ENCODE measurements at regions not wholly inside any gene's neighbourhood (a gene's known extent, or its start where the extent isn't known, plus 50 kb on each side); places are given as distances from the start of the nearest gene placed in this dataset.
"Not testable (repeated sequence)": the region's sequence is repeated elsewhere in the genome, so short reads cannot be mapped to it uniquely, and the experiment has no call there.

DNA sequence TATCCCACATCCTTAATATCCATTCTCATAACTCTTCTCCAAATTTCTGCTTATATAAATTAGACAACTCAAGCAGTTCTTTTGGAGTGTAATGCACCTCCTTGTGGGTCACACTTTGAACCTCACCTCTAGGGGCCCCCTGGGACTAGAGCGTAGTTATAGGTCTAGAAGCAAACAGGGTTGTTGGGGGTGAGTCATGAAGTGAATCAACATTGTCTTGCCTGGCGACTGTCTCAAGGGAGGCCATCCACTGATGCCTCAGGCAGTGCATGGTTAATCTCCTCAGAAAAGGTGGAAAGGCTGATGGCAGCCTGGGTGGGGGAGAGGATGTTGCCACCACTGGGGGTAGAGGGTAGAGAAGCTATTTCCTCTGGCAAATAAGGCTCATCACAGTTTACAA is 129.1 kb downstream of the TNFRSF21 start:
- Histone ChIP-seq H3K36me3 (ENCODE audit: control insufficient read depth, insufficient read depth, low read length) (no peaks in the 10 kb centered on the region), H3K27me3 (ENCODE audit: control insufficient read depth, insufficient read depth, low read length) (no peaks in the 10 kb centered on the region), H3K27ac (ENCODE audit: low read depth, low read length) (no peak overlapping the region), H3K4me1 (ENCODE audit: control insufficient read depth, insufficient read depth, low read length) (peaks cover 6% of the 10 kb centered on the region), H3K9me3 (ENCODE audit: control insufficient read depth, insufficient read depth, low read depth, low read length) (peaks cover 4% of the 10 kb centered on the region; the same call in 1 of the 2 replicates), H3K4me3 (ENCODE audit: low read depth, low read length) (no peak overlapping the region), H3K9ac (ENCODE audit: low read length) (no peak overlapping the region)

DNA sequence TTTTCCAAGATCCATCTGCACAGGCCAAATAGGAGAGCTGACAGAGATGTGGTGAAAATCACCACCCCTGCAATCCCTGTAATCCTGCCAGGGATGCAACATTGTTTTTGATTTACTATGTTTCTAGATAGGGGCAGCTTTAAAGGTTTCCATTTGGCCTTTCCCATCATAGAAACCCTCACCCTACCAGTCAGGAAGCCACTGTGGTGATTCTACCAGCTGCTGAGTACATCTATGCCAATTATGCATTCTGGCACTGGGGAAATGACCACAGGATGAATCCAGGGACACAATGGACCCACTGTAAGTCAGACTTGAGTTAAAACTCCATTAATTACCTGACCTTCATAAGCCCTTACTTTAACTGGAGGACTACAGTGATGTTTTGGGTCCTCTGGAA is 130.4 kb downstream of the TNFRSF21 start:
- peaks cover 6% of the 10 kb centered on the region for H3K4me1 ChIP-seq (ENCODE audit: control insufficient read depth, insufficient read depth, low read length)
- H3K27ac ChIP-seq (ENCODE audit: low read depth, low read length) = no peak overlapping the region
- H3K36me3 ChIP-seq (ENCODE audit: control insufficient read depth, insufficient read depth, low read length) = no peaks in the 10 kb centered on the region
- no peak overlapping the region for H3K9ac ChIP-seq (ENCODE audit: low read length)
- peaks cover 4% of the 10 kb centered on the region; the same call in 1 of the 2 replicates for H3K9me3 ChIP-seq (ENCODE audit: control insufficient read depth, insufficient read depth, low read depth, low read length)
- no peak overlapping the region for H3K4me3 ChIP-seq (ENCODE audit: low read depth, low read length)
- no peaks in the 10 kb centered on the region for H3K27me3 ChIP-seq (ENCODE audit: control insufficient read depth, insufficient read depth, low read length)

DNA sequence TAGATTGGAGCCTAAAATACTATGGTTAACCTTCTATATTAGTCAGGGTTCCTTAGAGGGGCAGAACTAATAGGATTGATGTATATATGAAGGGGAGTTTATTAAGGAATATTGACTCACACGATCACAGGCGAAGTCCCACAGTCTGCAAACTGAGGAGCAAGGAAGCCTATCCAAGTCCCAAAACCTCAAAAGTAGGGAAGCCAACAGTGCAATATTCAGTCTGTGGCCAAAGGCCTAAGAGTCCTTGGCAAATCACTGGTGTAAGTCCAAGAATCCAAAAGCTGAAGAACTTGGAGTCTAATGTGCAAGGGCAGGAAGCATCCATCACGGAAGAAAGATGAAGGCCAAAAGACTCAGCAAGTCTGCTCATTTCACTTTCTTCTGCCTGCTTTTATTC is 133.5 kb upstream of the ADGRF1 start:
- 0 out of 2 replicates have a peak, but pooled peaks cover under 1% of the 10 kb centered on the region for H3K4me1 ChIP-seq (ENCODE audit: control insufficient read depth, insufficient read depth, low read length)
- H3K27me3 ChIP-seq (ENCODE audit: control insufficient read depth, insufficient read depth, low read length) = no peaks in the 10 kb centered on the region
- H3K36me3 ChIP-seq (ENCODE audit: control insufficient read depth, insufficient read depth, low read length) = no peaks in the 10 kb centered on the region
- no peak overlapping the region for H3K4me3 ChIP-seq (ENCODE audit: low read depth, low read length)
- H3K9me3 ChIP-seq (ENCODE audit: control insufficient read depth, insufficient read depth, low read depth, low read length) = no peaks in the 10 kb centered on the region
- no peak overlapping the region for H3K27ac ChIP-seq (ENCODE audit: low read depth, low read length)
- no peak overlapping the region for H3K9ac ChIP-seq (ENCODE audit: low read length)

GRCh38 chr6:47174502-47175023 is 132.4 kb upstream of the ADGRF1 start:
- H3K36me3 ChIP-seq (ENCODE audit: control insufficient read depth, insufficient read depth, low read length) = no peaks in the 10 kb centered on the region
- no peak overlapping the region for H3K9ac ChIP-seq (ENCODE audit: low read length)
- H3K27ac ChIP-seq (ENCODE audit: low read depth, low read length) = no peak overlapping the region
- no peak overlapping the region for H3K4me3 ChIP-seq (ENCODE audit: low read depth, low read length)
- H3K9me3 ChIP-seq (ENCODE audit: control insufficient read depth, insufficient read depth, low read depth, low read length) = no peaks in the 10 kb centered on the region
- H3K4me1 ChIP-seq (ENCODE audit: control insufficient read depth, insufficient read depth, low read length) = no peaks in the 10 kb centered on the region
- H3K27me3 ChIP-seq (ENCODE audit: control insufficient read depth, insufficient read depth, low read length) = no peaks in the 10 kb centered on the region

DNA sequence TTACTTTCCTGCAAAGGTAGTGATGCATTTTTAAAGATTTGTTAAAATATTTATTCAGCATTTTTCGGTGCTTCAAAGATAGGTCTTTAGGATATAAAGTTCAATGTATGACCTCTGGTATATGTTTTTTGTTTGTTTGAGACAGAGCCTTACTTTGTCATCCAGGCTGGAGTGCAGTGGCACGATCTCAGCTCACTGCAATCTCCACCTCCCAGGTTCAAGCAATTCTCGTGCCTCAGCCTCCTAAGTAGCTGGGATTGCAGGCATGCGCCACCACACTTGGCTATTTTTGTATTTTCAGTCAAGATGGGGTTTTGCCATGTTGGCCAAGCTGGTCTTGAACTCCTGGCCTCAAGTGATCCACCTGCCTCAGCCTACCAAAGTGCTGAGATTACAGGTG is 131.9 kb upstream of the ADGRF1 start:
- H3K9me3 ChIP-seq (ENCODE audit: control insufficient read depth, insufficient read depth, low read depth, low read length); H3K36me3 ChIP-seq (ENCODE audit: control insufficient read depth, insufficient read depth, low read length); H3K27me3 ChIP-seq (ENCODE audit: control insufficient read depth, insufficient read depth, low read length); H3K9ac ChIP-seq (ENCODE audit: low read length); H3K27ac ChIP-seq (ENCODE audit: low read depth, low read length); H3K4me1 ChIP-seq (ENCODE audit: control insufficient read depth, insufficient read depth, low read length); H3K4me3 ChIP-seq (ENCODE audit: low read depth, low read length): not testable (repeated sequence)

- not testable (repeated sequence) for H3K9ac ChIP-seq (ENCODE audit: low read length); H3K27me3 ChIP-seq (ENCODE audit: control insufficient read depth, insufficient read depth, low read length); H3K36me3 ChIP-seq (ENCODE audit: control insufficient read depth, insufficient read depth, low read length); H3K27ac ChIP-seq (ENCODE audit: low read depth, low read length); H3K4me1 ChIP-seq (ENCODE audit: control insufficient read depth, insufficient read depth, low read length); H3K9me3 ChIP-seq (ENCODE audit: control insufficient read depth, insufficient read depth, low read depth, low read length); H3K4me3 ChIP-seq (ENCODE audit: low read depth, low read length)
Measured at GRCh38 chr6:47173145-47173544, 131.0 kb upstream of the ADGRF1 start.

DNA sequence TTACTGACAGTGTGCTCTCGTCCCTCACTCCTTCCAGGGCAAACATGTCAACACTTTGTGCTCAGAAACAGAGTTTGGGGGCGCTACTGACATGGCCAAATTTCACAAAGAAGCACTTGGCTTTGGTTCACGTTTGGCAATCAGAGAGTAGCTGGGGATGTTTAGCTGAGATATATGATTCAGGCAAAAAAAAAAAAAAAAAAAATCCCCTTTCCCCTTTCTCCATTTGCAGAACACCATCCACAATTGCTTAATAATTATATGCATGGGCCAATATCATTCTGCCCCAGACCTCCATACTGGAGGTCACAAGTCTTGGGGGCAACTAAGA is 128.4 kb upstream of the ADGRF1 start:
- H3K4me3 ChIP-seq (ENCODE audit: low read depth, low read length) = no peak overlapping the region
- no peak overlapping the region for H3K27ac ChIP-seq (ENCODE audit: low read depth, low read length)
- H3K9ac ChIP-seq (ENCODE audit: low read length) = no peak overlapping the region
- H3K9me3 ChIP-seq (ENCODE audit: control insufficient read depth, insufficient read depth, low read depth, low read length) = no peaks in the 10 kb centered on the region
- no peaks in the 10 kb centered on the region for H3K36me3 ChIP-seq (ENCODE audit: control insufficient read depth, insufficient read depth, low read length)
- H3K27me3 ChIP-seq (ENCODE audit: control insufficient read depth, insufficient read depth, low read length) = no peaks in the 10 kb centered on the region
- peaks cover 12% of the 10 kb centered on the region for H3K4me1 ChIP-seq (ENCODE audit: control insufficient read depth, insufficient read depth, low read length)

GRCh38 chr6:47169785-47170616 is 127.9 kb upstream of the ADGRF1 start:
- Histone ChIP-seq H3K4me3 (ENCODE audit: low read depth, low read length) (no peak overlapping the region), H3K9me3 (ENCODE audit: control insufficient read depth, insufficient read depth, low read depth, low read length) (no peaks in the 10 kb centered on the region), H3K9ac (ENCODE audit: low read length) (no peak overlapping the region), H3K27me3 (ENCODE audit: control insufficient read depth, insufficient read depth, low read length) (no peaks in the 10 kb centered on the region), H3K36me3 (ENCODE audit: control insufficient read depth, insufficient read depth, low read length) (no peaks in the 10 kb centered on the region), H3K4me1 (ENCODE audit: control insufficient read depth, insufficient read depth, low read length) (peaks cover 12% of the 10 kb centered on the region), H3K27ac (ENCODE audit: low read depth, low read length) (no peak overlapping the region)

- Histone ChIP-seq H3K27ac (ENCODE audit: low read depth, low read length) (no peak overlapping the region), H3K36me3 (ENCODE audit: control insufficient read depth, insufficient read depth, low read length) (no peaks in the 10 kb centered on the region), H3K27me3 (ENCODE audit: control insufficient read depth, insufficient read depth, low read length) (no peaks in the 10 kb centered on the region), H3K9me3 (ENCODE audit: control insufficient read depth, insufficient read depth, low read depth, low read length) (no peaks in the 10 kb centered on the region), H3K4me3 (ENCODE audit: low read depth, low read length) (no peak overlapping the region), H3K9ac (ENCODE audit: low read length) (no peak overlapping the region), H3K4me1 (ENCODE audit: control insufficient read depth, insufficient read depth, low read length) (peaks cover 12% of the 10 kb centered on the region)
Measured at GRCh38 chr6:47168180-47168579, 126.0 kb upstream of the ADGRF1 start.

GRCh38 chr6:47165918-47166317 is 123.8 kb upstream of the ADGRF1 start:
- peaks cover 12% of the 10 kb centered on the region for H3K4me1 ChIP-seq (ENCODE audit: control insufficient read depth, insufficient read depth, low read length)

GRCh38 chr6:47164877-47165276 is 122.7 kb upstream of the ADGRF1 start:
- Histone ChIP-seq H3K27ac (ENCODE audit: low read depth, low read length) (no peak overlapping the region), H3K9me3 (ENCODE audit: control insufficient read depth, insufficient read depth, low read depth, low read length) (no peaks in the 10 kb centered on the region), H3K4me3 (ENCODE audit: low read depth, low read length) (no peak overlapping the region), H3K36me3 (ENCODE audit: control insufficient read depth, insufficient read depth, low read length) (no peaks in the 10 kb centered on the region), H3K4me1 (ENCODE audit: control insufficient read depth, insufficient read depth, low read length) (peaks cover 12% of the 10 kb centered on the region), H3K27me3 (ENCODE audit: control insufficient read depth, insufficient read depth, low read length) (no peaks in the 10 kb centered on the region), H3K9ac (ENCODE audit: low read length) (no peak overlapping the region)

More at GRCh38 chr6:47165918-47166317, 123.8 kb upstream of the ADGRF1 start:
- H3K9ac ChIP-seq (ENCODE audit: low read length) = no peak overlapping the region
- no peak overlapping the region for H3K4me3 ChIP-seq (ENCODE audit: low read depth, low read length)
- no peak overlapping the region for H3K27ac ChIP-seq (ENCODE audit: low read depth, low read length)
- no peaks in the 10 kb centered on the region for H3K36me3 ChIP-seq (ENCODE audit: control insufficient read depth, insufficient read depth, low read length)
- no peaks in the 10 kb centered on the region for H3K27me3 ChIP-seq (ENCODE audit: control insufficient read depth, insufficient read depth, low read length)
- H3K9me3 ChIP-seq (ENCODE audit: control insufficient read depth, insufficient read depth, low read depth, low read length) = no peaks in the 10 kb centered on the region

Data from HUES6 (cell line).